Adrenal gland (tissue), 9 donors: ENCODE measurements at regions not wholly inside any gene's neighbourhood (a gene's known extent, or its start where the extent isn't known, plus 50 kb on each side); places are given as distances from the start of the nearest gene placed in this dataset.

Experiments
- DNase-seq, 7 donors: peaks; one replicate each; pipeline ENCODE4 v3.0.0-alpha.2; 2019 to 2020
- H3K27ac ChIP-seq, 5 donors: fragments of 200-600 bp; sonication (generic) in 4 of 5; 1 replicate in 3 of 5; 2 replicates in 2 of 5; pipeline versions ENCODE4 v1.5.1 to v1.8.0; 2016 to 2020; ENCODE audit warnings: mild to moderate bottlenecking in 1 of 5
- H3K27me3 ChIP-seq: fragments of 200-600 bp; 2 replicates; pipeline ENCODE4 v1.8.0; 2021
- H3K36me3 ChIP-seq, 2 donors: fragments of 200-600 bp; replicated peaks in 1 of 2; 1 replicate in 1 of 2; 2 replicates in 1 of 2; pipeline versions ENCODE4 v1.5.1 to v1.8.0; 2018 to 2022
- H3K4me1 ChIP-seq, 2 donors: fragments of 200-600 bp; replicated peaks in 1 of 2; 1 replicate in 1 of 2; 2 replicates in 1 of 2; pipeline versions ENCODE4 v1.5.1 to v1.8.0; 2018 to 2021
- H3K4me3 ChIP-seq, 4 donors: fragments of 200-600 bp; sonication (generic) in 3 of 4; one replicate each; pipeline ENCODE4 v1.5.1; 2016 to 2018
- H3K9me3 ChIP-seq, 3 donors: fragments of 200-600 bp; sonication (generic) in 1 of 3; replicated peaks in 1 of 3; 1 replicate in 2 of 3; 2 replicates in 1 of 3; pipeline versions ENCODE4 v1.5.1 to v1.8.0; 2016 to 2021
- CTCF ChIP-seq, 6 experiments: fragments of 450-650 bp in 4 of 6; fragments of 200-600 bp in 2 of 6; sonication (generic) in 1 of 6; IDR thresholded peaks; 1 replicate in 5 of 6; 2 replicates in 1 of 6; pipeline versions ENCODE4 v1.5.1 to v1.8.0; 2016 to 2021; ENCODE audit warnings: antibody characterized with exemption in 6 of 6, mild to moderate bottlenecking in 2 of 6, moderate library complexity in 1 of 6
- POLR2A ChIP-seq, 2 donors: fragments of 450-650 bp; IDR thresholded peaks; one replicate each; pipeline ENCODE4 v1.6.1; 2017; ENCODE audit warnings: antibody characterized with exemption in 2 of 2, mild to moderate bottlenecking in 2 of 2, moderate library complexity in 1 of 2
- WGBS, 4 donors: extraction: QIAGEN DNeasy Blood & Tissue Kit in 2 of 4; methylation state at CpG; one replicate each; pipeline versions ENCODE4 v1.1.5 to v1.1.7; 2013 to 2017; 5-methylcytosine and 5-hydroxymethylcytosine counted together
- intact Hi-C, 2 donors: fragments of 100-400 bp; cut with DNase I; formaldehyde crosslinking; loops; one replicate each; pipeline versions ENCODE4 v1.14.1 to v1.15.0; 2022 to 2023
- donor health status: healthy with polysubstance abuse.
- donor health status: Bipolar disorder and iron deficiency.
- donor health status: DM: yes; HTN: yes; CAD: no.
- donor health status: DM: no; HTN: no; CAD: no.
- donor health status: DM: no; HTN: no; CAD: no.

- intact Hi-C loops, result no loop called here
- no peaks in the 10 kb centered on the region for H3K9me3 ChIP-seq
- no peak for TF ChIP-seq CTCF (IDR thresholded peaks at IDR 0.05)
- no peak for TF ChIP-seq POLR2A (IDR thresholded peaks at IDR 0.05)
- no peaks in the 10 kb centered on the region for H3K36me3 ChIP-seq
- no peak for DNase-seq
- peaks cover 0 to 6% of the 10 kb centered on the region in 2 donors for H3K4me1 ChIP-seq
- no peak overlapping the region for H3K4me3 ChIP-seq
- H3K27me3 ChIP-seq, result no peaks in the 10 kb centered on the region
- WGBS, 4 donors, result 44 to 50% (median 46%) methylated on average over 3 of the region's 3 CpGs
- peak overlapping the region in 2 of 5 donors; percentile 37 to 39 for H3K27ac ChIP-seq
Observed at GRCh38 chr2:38498045-38498481, 104.7 kb downstream of the HNRNPLL start.

GRCh38 chr2:38497670-38498037, 105.1 kb downstream of the HNRNPLL start:
- no peaks in the 10 kb centered on the region for H3K36me3 ChIP-seq
- H3K27me3 ChIP-seq, result no peaks in the 10 kb centered on the region
- H3K4me3 ChIP-seq, result no peak overlapping the region
- DNase-seq, result no peak
- H3K9me3 ChIP-seq, result no peaks in the 10 kb centered on the region
- intact Hi-C loops, result no loop called here
- WGBS, 4 donors, result 72 to 82% (median 80%) methylated on average over 3 of the region's 3 CpGs
- peaks cover 0 to 6% of the 10 kb centered on the region in 2 donors for H3K4me1 ChIP-seq
- TF ChIP-seq CTCF (IDR thresholded peaks at IDR 0.05) (no peak), POLR2A (IDR thresholded peaks at IDR 0.05) (no peak)
- H3K27ac ChIP-seq, result no peak overlapping the region

GRCh38 chr2:38496927-38497669, 105.6 kb downstream of the HNRNPLL start:
- peak; percentile 45 to 91 (median 82) for DNase-seq
- TF ChIP-seq CTCF (IDR thresholded peaks at IDR 0.05), result no peak
- no peak for TF ChIP-seq POLR2A (IDR thresholded peaks at IDR 0.05)
- whole genome bisulfite sequencing, 4 donors, result 28 to 86% (median 55%) methylated on average over 4 to 8 of the region's 8 CpGs
- H3K27ac ChIP-seq, result peak overlapping the region in 1 of 5 donors; percentile 68
- H3K4me1 ChIP-seq, result peaks cover 0 to 6% of the 10 kb centered on the region in 2 donors
- intact Hi-C loops, result no loop called here
- H3K27me3 ChIP-seq, result no peaks in the 10 kb centered on the region
- no peaks in the 10 kb centered on the region for H3K36me3 ChIP-seq
- H3K4me3 ChIP-seq, result no peak overlapping the region
- no peaks in the 10 kb centered on the region for H3K9me3 ChIP-seq

GRCh38 chr2:38495880-38496279, 106.8 kb downstream of the HNRNPLL start:
- Histone ChIP-seq H3K27me3 (no peaks in the 10 kb centered on the region), H3K9me3 (no peaks in the 10 kb centered on the region), H3K4me1 (peaks cover 0 to 6% of the 10 kb centered on the region in 2 donors), H3K4me3 (no peak overlapping the region), H3K36me3 (no peaks in the 10 kb centered on the region), H3K27ac (no peak overlapping the region)
- no peak for DNase-seq
- WGBS, 4 donors, result 69 to 84% (median 77%) methylated on average over 2 of the region's 2 CpGs
- intact Hi-C loops, result no loop called here
- TF ChIP-seq POLR2A (IDR thresholded peaks at IDR 0.05) (no peak), CTCF (IDR thresholded peaks at IDR 0.05) (no peak)
